Psoas muscle (tissue), 7 donors: ENCODE measurements at regions not wholly inside any gene's neighbourhood (a gene's known extent, or its start where the extent isn't known, plus 50 kb on each side); places are given as distances from the start of the nearest gene placed in this dataset.
"Not testable (repeated sequence)": the region's sequence is repeated elsewhere in the genome, so short reads cannot be mapped to it uniquely, and the experiment has no call there.

ENCODE experiments used
- ATAC-seq, 4 donors: fragments of 200-7000 bp; cut with Tn5 transposase; one replicate each; pipeline ENCODE4 v1.9.1; 2020; ENCODE audit warnings: moderate library complexity in 3 of 4, mild to moderate bottlenecking in 2 of 4
- DNase-seq, 2 donors: peaks; one replicate each; pipeline ENCODE4 v3.0.0-alpha.2; 2020
- H3K27ac ChIP-seq: fragments of 200-600 bp; one replicate; pipeline ENCODE4 v1.8.0; 2022
- H3K27me3 ChIP-seq, 3 donors: fragments of 200-600 bp in 1 of 3; one replicate each; pipeline versions ENCODE4 v1.6.1 to v1.8.0; 2013 to 2022; ENCODE audit warnings: low read length in 2 of 3, mild to moderate bottlenecking in 2 of 3, moderate library complexity in 1 of 3; ENCODE audit not compliant: insufficient read depth in 3 of 3
- H3K36me3 ChIP-seq, 2 donors: fragments of 200-600 bp in 1 of 2; one replicate each; pipeline versions ENCODE4 v1.6.1 to v1.8.0; 2013 to 2022; ENCODE audit warnings: low read depth in 1 of 2, mild to moderate bottlenecking in 1 of 2, moderate library complexity in 1 of 2; ENCODE audit not compliant: insufficient read depth in 1 of 2
- H3K4me1 ChIP-seq: fragments of 200-600 bp; one replicate; pipeline ENCODE4 v1.8.0; 2022
- H3K4me3 ChIP-seq: fragments of 200-600 bp; one replicate; pipeline ENCODE4 v1.8.0; 2022; ENCODE audit warnings: mild to moderate bottlenecking
- H3K9me3 ChIP-seq: fragments of 200-600 bp; one replicate; pipeline ENCODE4 v1.8.0; 2022
- CTCF ChIP-seq: fragments of 200-600 bp; IDR thresholded peaks from one replicate; pipeline ENCODE4 v1.8.0; 2022; ENCODE audit warnings: antibody characterized with exemption
- WGBS, 3 donors: extraction: QIAGEN DNeasy Blood & Tissue Kit; methylation state at CpG; one replicate each; pipeline versions ENCODE4 v1.1.6 to v1.1.7; 2013; 5-methylcytosine and 5-hydroxymethylcytosine counted together
- intact Hi-C, 2 donors: fragments of 100-400 bp; cut with DNase I; formaldehyde crosslinking; loops; one replicate each; pipeline versions ENCODE4 v1.11.0 to v1.14.2; 2022
- donor health status: healthy with polysubstance abuse.
- donor health status: DM: no; HTN: no; CAD: no; lungs with moderate emphysema.
- donor health status: Bipolar disorder and iron deficiency.
- donor health status: healthy.
- donor health status: DM: yes; HTN: yes; CAD: no.
- donor health status: DM: no; HTN: no; CAD: no.
- donor health status: DM: yes; HTN: yes; CAD: no.

GRCh38 chr10:84018826-84019225 is 120.5 kb upstream of the GHITM start:
- 86 to 92% (median 86%) methylated on average over 3 of the region's 3 CpGs for WGBS, 3 donors
- Histone ChIP-seq H3K9me3 (no peaks in the 10 kb centered on the region), H3K4me1 (no peaks in the 10 kb centered on the region), H3K27ac (no peak overlapping the region), H3K36me3 (no peaks in the 10 kb centered on the region), H3K4me3 (no peak overlapping the region), H3K27me3 (peaks cover 0 to 1% (median 0%) of the 10 kb centered on the region in 3 donors)
- no peak for DNase-seq
- TF ChIP-seq CTCF: no peak
- no peak for ATAC-seq
- intact Hi-C loops: no loop called here

- ATAC-seq, H3K27ac ChIP-seq, H3K9me3 ChIP-seq, H3K27me3 ChIP-seq, intact Hi-C loops, H3K4me3 ChIP-seq, H3K36me3 ChIP-seq, DNase-seq, H3K4me1 ChIP-seq: not testable (repeated sequence)
- WGBS, 3 donors: 68 to 79% (median 77%) methylated on average over 9 of the region's 9 CpGs
Measured at GRCh38 chr10:84019854-84020458, 119.4 kb upstream of the GHITM start.

GRCh38 chr10:84026821-84027257 is 112.5 kb upstream of the GHITM start:
- H3K4me3 ChIP-seq: no peak overlapping the region
- H3K36me3 ChIP-seq: no peaks in the 10 kb centered on the region
- H3K27ac ChIP-seq: no peak overlapping the region
- intact Hi-C loops: no loop called here
- ATAC-seq: no peak
- peak; percentile 28 for TF ChIP-seq CTCF
- no peaks in the 10 kb centered on the region for H3K27me3 ChIP-seq
- no peak for DNase-seq
- H3K9me3 ChIP-seq: peaks cover 16% of the 10 kb centered on the region
- no peaks in the 10 kb centered on the region for H3K4me1 ChIP-seq

GRCh38 chr10:84029840-84030239 is 109.5 kb upstream of the GHITM start:
- Histone ChIP-seq H3K4me1 (no peaks in the 10 kb centered on the region), H3K36me3 (no peaks in the 10 kb centered on the region), H3K27ac (no peak overlapping the region), H3K27me3 (no peaks in the 10 kb centered on the region), H3K4me3 (no peak overlapping the region), H3K9me3 (peaks cover 8% of the 10 kb centered on the region)
- no peak for DNase-seq
- intact Hi-C loops: no loop called here
- TF ChIP-seq CTCF: no peak
- ATAC-seq: no peak
- 74 to 82% (median 75%) methylated on average over 4 of the region's 4 CpGs for WGBS, 3 donors

GRCh38 chr10:84038035-84038434 is 101.3 kb upstream of the GHITM start:
- ATAC-seq (no peak), DNase-seq (no peak)
- 65 to 81% (median 80%) methylated on average over 2 of the region's 2 CpGs for WGBS, 3 donors
- Histone ChIP-seq H3K4me1 (no peaks in the 10 kb centered on the region), H3K36me3 (no peaks in the 10 kb centered on the region), H3K9me3 (peaks cover 13% of the 10 kb centered on the region), H3K4me3 (no peak overlapping the region), H3K27me3 (no peaks in the 10 kb centered on the region), H3K27ac (no peak overlapping the region)
- intact Hi-C loops: no loop called here
- TF ChIP-seq CTCF: no peak
